Activated CD4-positive, alpha-beta T cell treated with anti-CD3 and anti-CD28 coated beads for 36 hours (primary cell): ENCODE measurements at regions not wholly inside any gene's neighbourhood (a gene's known extent, or its start where the extent isn't known, plus 50 kb on each side); places are given as distances from the start of the nearest gene placed in this dataset.

Experiments
- ATAC-seq: fragments of 200-7000 bp; cut with Tn5 transposase; one replicate; pipeline ENCODE4 v1.10.0; 2021; ENCODE audit warnings: mild to moderate bottlenecking, moderate library complexity
- CTCF ChIA-PET: fragments of 350-600 bp; sonication (Branson Sonifier 250); formaldehyde crosslinking; loops from one replicate; lab custom pipeline; 2021; ENCODE audit warnings: antibody characterized with exemption; lab: Charles Lee
- POLR2A ChIA-PET: fragments of 350-600 bp; sonication (Branson Sonifier 250); formaldehyde crosslinking; loops from one replicate; lab custom pipeline; 2021; ENCODE audit warnings: antibody characterized with exemption, inconsistent platforms; lab: Charles Lee
- DNase-seq: peaks from one replicate; pipeline ENCODE4 v3.0.0-alpha.2; 2020
- H3K27ac Mint-ChIP-seq: one replicate; pipeline ENCODE4 v1.8.0; 2021; ENCODE audit warnings: mixed read lengths
- H3K27me3 Mint-ChIP-seq: one replicate; pipeline ENCODE4 v1.8.0; 2021; ENCODE audit warnings: mixed read lengths
- H3K36me3 Mint-ChIP-seq: one replicate; pipeline ENCODE4 v1.8.0; 2021; ENCODE audit warnings: low read depth, mixed read lengths
- H3K4me1 Mint-ChIP-seq: one replicate; pipeline ENCODE4 v1.8.0; 2021; ENCODE audit warnings: mixed read lengths
- H3K4me3 Mint-ChIP-seq: one replicate; pipeline ENCODE4 v1.8.0; 2021; ENCODE audit warnings: mild to moderate bottlenecking, moderate library complexity, mixed read lengths
- H3K9me3 Mint-ChIP-seq: one replicate; pipeline ENCODE4 v1.8.0; 2021; ENCODE audit warnings: low read depth, mixed read lengths
- intact Hi-C, 2 experiments: fragments of 100-400 bp; cut with DNase I in 1 of 2; cut with micrococcal nuclease in 1 of 2; formaldehyde crosslinking; loops; one replicate each; pipeline versions ENCODE4 v1.14.2 to v1.15.1; 2022 to 2024; cut with DNase I, micrococcal nuclease

DNA sequence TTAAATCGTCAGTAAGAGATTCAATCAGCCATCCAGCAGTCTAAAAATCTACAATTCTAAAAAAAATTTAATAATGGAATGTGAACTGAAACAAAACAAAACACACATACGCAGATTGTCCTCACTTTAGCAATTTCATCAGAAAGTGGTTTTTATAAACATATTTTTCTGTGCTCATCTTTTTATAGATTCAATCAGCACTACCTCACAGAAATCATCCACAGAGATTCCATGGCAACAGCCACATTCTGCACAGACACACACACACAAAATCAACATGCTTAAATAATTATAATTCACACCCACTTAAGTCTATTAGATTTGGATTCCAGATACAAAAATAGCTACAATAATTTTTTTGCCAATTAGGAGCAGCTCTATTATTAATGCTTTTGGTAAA, 149.0 kb upstream of the KCNIP4 start:
- ATAC-seq = no peak
- intact Hi-C loops = no loop called here
- Mint-ChIP-seq H3K36me3 (no peaks in the 10 kb centered on the region), H3K27ac (no peak overlapping the region), H3K4me1 (no peaks in the 10 kb centered on the region), H3K9me3 (peaks cover 2% of the 10 kb centered on the region), H3K27me3 (no peaks in the 10 kb centered on the region), H3K4me3 (no peak overlapping the region)
- ChIA-PET CTCF (no interaction called here), POLR2A (no interaction called here)
- no peak for DNase-seq

DNA sequence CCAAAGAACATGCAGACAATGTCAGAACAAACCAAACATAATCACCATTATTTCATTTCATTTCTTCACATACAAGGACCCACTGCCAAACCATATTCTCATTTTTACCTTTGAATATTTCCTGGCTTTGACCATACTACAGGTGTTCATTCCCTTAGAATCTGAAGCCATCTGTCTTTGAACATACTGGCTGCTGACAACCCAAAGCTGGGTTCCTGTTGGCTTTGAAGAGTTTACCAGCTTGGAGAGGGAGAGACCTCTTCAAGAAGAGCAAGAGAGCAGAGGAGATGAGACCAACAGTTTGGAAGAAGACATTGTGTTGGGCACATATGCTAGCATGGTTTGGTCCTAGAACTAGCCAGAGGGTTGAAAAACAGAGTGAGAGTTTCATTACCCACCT, 145.6 kb upstream of the KCNIP4 start:
- Mint-ChIP-seq H3K4me1 (no peaks in the 10 kb centered on the region), H3K27me3 (no peaks in the 10 kb centered on the region), H3K27ac (no peak overlapping the region), H3K4me3 (no peak overlapping the region), H3K9me3 (peaks cover 2% of the 10 kb centered on the region), H3K36me3 (no peaks in the 10 kb centered on the region)
- DNase-seq (no peak), ATAC-seq (no peak)
- POLR2A ChIA-PET = no interaction called here
- CTCF ChIA-PET = no interaction called here
- intact Hi-C loops = no loop called here

DNA sequence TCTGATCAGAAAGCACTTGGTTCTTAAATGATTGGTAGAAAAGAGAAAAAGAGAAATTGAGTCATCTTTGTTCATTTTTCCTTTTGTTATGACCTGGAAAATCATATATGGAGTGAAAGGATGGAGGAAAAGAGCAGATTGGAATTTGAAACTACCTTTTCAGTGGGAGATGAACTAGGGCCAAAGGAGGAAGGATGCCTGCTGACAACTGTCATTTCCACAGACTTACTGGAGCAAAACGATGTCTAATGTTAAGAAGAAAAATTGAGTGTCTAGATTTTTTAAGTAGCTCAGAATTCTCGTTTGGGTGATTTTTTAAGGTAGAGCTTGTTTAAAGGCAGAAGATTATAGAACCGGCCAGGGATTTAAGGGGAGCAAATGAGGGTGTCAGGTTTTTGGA, 144.6 kb upstream of the KCNIP4 start:
- ATAC-seq = no peak
- Mint-ChIP-seq H3K36me3 (no peaks in the 10 kb centered on the region), H3K4me3 (no peak overlapping the region), H3K4me1 (no peaks in the 10 kb centered on the region), H3K27me3 (no peaks in the 10 kb centered on the region), H3K9me3 (no peaks in the 10 kb centered on the region), H3K27ac (no peak overlapping the region)
- CTCF ChIA-PET = no interaction called here
- POLR2A ChIA-PET = no interaction called here
- intact Hi-C loops = no loop called here
- no peak for DNase-seq

DNA sequence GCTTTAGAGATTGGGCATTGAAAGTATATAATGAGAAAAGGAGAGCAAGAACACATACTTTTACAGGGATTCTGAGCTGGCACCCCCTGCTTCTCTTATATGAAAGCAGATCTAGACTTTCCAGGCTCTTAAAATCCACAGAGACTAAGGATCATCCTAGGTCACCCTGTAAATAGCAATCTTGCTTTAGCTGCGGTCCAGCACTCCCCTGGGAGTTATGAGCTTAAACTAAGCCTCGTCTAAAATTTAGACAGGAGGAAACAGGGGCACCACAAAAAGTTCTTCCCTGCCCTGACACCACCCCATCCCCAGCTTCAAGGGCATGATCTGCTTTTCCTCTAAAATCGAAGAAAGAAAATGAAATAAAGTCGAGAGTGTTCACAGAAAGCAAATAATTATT, 143.3 kb upstream of the KCNIP4 start:
- Mint-ChIP-seq H3K4me1 (no peaks in the 10 kb centered on the region), H3K27ac (no peak overlapping the region), H3K36me3 (no peaks in the 10 kb centered on the region), H3K4me3 (no peak overlapping the region), H3K27me3 (no peaks in the 10 kb centered on the region), H3K9me3 (no peaks in the 10 kb centered on the region)
- DNase-seq = no peak
- no peak for ATAC-seq
- CTCF ChIA-PET = no interaction called here
- intact Hi-C loops = no loop called here
- POLR2A ChIA-PET = no interaction called here

DNA sequence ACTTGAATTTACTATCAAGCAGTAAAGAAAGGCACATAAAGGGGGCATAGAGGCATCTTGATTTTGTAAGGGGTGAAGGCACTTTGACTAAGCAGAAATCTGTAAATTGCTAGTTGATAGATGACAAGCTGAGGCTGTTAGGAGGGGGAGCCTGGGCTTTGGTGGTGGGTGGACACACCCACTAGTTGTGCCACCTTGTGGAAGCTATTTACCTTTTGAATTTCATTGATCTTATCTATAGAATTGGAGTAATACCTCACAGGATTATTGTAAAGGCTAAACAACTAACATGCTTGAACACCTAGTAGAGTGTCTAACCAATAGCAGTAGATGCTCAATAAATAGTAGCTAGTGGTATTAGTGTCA, 142.8 kb upstream of the KCNIP4 start:
- CTCF ChIA-PET = no interaction called here
- H3K36me3 Mint-ChIP-seq = no peaks in the 10 kb centered on the region
- ATAC-seq (no peak), DNase-seq (no peak)
- no peak overlapping the region for H3K4me3 Mint-ChIP-seq
- H3K9me3 Mint-ChIP-seq = peaks cover 3% of the 10 kb centered on the region
- H3K4me1 Mint-ChIP-seq = no peaks in the 10 kb centered on the region
- H3K27ac Mint-ChIP-seq = no peak overlapping the region
- H3K27me3 Mint-ChIP-seq = no peaks in the 10 kb centered on the region
- POLR2A ChIA-PET = no interaction called here
- intact Hi-C loops = no loop called here

DNA sequence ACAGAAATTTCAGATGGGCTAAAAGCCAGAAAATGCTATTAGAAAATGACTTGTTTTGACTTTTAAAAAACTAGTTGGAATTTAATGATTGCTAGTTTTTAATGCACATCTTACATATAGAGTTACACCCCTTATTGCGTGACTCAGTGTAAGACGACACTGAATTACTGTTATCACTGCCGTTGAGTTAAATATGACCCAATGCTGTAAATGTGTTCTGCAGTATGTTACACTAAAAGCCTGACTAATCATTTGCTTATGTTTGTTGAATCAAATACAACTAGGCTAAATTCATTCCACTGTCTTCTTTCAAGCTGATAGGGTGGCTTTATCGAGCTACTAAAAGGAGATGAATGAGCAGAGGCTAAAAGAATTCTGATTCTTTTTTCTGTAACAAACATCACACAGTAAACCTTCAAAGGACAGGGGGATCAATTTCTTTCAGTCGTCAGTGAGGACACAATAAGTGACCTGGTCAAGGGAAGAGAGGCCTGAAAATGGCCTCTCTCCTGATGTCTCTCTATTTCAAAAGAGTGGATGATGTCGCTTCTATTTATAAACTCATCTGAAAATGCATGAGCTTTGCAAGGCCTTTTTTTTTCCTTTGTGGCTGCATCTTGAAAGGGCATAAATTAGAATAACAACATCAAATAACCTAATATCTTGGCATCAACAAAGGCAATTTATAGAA, 142.2 kb upstream of the KCNIP4 start:
- DNase-seq (no peak), ATAC-seq (no peak)
- Mint-ChIP-seq H3K36me3 (no peaks in the 10 kb centered on the region), H3K27me3 (no peaks in the 10 kb centered on the region), H3K9me3 (peaks cover 4% of the 10 kb centered on the region), H3K4me1 (no peaks in the 10 kb centered on the region), H3K4me3 (no peak overlapping the region), H3K27ac (no peak overlapping the region)
- intact Hi-C loops = no loop called here
- ChIA-PET CTCF (no interaction called here), POLR2A (no interaction called here)

- intact Hi-C loops = no loop called here
- Mint-ChIP-seq H3K36me3 (no peaks in the 10 kb centered on the region), H3K4me3 (no peak overlapping the region), H3K4me1 (no peaks in the 10 kb centered on the region), H3K9me3 (peaks cover 27% of the 10 kb centered on the region), H3K27me3 (no peaks in the 10 kb centered on the region), H3K27ac (no peak overlapping the region)
- DNase-seq (no peak), ATAC-seq (no peak)
- ChIA-PET CTCF (no interaction called here), POLR2A (no interaction called here)
Observed at GRCh38 chr4:22077571-22077970, 129.0 kb upstream of the KCNIP4 start.

DNA sequence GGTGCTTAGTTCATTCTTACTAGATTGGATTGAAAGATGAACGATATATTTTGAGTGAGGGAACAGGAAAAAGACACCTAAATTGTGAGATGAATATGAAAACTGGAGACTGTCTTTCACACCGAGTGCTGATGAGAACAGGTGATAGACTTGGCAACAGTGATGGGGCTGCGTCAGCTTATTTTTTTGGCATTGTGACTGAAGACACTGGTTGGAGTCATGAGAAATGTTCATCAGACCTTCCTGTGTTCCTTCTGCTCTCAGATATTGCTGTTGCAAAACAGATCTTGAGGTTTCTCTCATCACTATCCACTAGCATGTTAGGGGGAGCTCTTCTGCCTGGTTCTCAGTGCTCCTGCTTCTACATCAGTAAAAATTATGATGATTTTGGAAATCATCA, 124.2 kb upstream of the KCNIP4 start:
- intact Hi-C loops = no loop called here
- Mint-ChIP-seq H3K27me3 (no peaks in the 10 kb centered on the region), H3K4me3 (no peak overlapping the region), H3K27ac (no peak overlapping the region), H3K36me3 (no peaks in the 10 kb centered on the region), H3K9me3 (peaks cover 29% of the 10 kb centered on the region), H3K4me1 (peaks cover 3% of the 10 kb centered on the region)
- ATAC-seq (no peak), DNase-seq (no peak)
- POLR2A ChIA-PET = no interaction called here
- CTCF ChIA-PET = no interaction called here

GRCh38 chr4:22072240-22072639, 123.7 kb upstream of the KCNIP4 start:
- no peak overlapping the region for H3K27ac Mint-ChIP-seq
- H3K27me3 Mint-ChIP-seq = no peaks in the 10 kb centered on the region
- H3K36me3 Mint-ChIP-seq = no peaks in the 10 kb centered on the region
- POLR2A ChIA-PET = no interaction called here
- intact Hi-C loops = no loop called here
- DNase-seq (no peak), ATAC-seq (peak; percentile 23)
- CTCF ChIA-PET = no interaction called here
- H3K4me1 Mint-ChIP-seq = peaks cover 3% of the 10 kb centered on the region
- H3K4me3 Mint-ChIP-seq = no peak overlapping the region
- peaks cover 29% of the 10 kb centered on the region for H3K9me3 Mint-ChIP-seq

DNA sequence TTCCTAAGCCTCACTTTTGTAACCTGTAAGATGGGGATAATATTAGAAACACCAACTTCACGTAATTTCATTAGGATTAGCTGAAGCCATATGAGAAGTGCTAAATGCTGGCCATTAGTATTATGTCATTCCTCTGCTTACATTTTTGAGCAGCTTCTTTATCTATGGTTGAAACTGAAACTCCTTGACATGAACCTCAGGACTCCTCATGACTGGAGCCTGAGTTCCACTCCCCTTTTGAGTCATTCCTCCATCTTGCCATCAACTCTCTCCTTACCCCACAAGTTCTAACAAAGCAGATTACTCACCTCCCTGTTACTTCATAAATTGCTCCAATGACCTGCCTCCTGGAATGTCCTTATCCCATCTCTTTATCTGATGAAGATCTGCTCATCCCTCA, 123.2 kb upstream of the KCNIP4 start:
- no peak overlapping the region for H3K4me3 Mint-ChIP-seq
- peaks cover 29% of the 10 kb centered on the region for H3K9me3 Mint-ChIP-seq
- DNase-seq = no peak
- POLR2A ChIA-PET = no interaction called here
- H3K27ac Mint-ChIP-seq = no peak overlapping the region
- intact Hi-C loops = no loop called here
- CTCF ChIA-PET = no interaction called here
- ATAC-seq = peak; percentile 49
- peaks cover 3% of the 10 kb centered on the region for H3K4me1 Mint-ChIP-seq
- H3K36me3 Mint-ChIP-seq = no peaks in the 10 kb centered on the region
- no peaks in the 10 kb centered on the region for H3K27me3 Mint-ChIP-seq

DNA sequence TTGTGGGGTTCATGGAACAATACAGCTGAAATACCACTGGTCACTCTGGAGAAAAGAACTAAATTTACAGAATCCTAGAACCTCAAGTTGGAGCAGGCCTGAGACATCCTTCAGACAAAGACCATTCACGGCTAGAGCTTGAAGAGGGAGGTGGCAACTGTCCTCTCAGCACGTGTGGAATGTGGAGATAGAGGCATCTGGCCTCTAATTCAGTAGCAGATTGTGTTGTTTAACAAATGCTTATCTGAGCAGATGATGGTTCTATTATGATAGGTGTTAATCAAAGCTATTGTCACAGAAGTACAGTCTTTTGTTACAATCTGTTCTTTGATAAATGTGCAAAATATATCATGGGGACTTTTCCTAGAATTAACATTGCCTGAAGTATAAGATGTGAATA, 121.7 kb upstream of the KCNIP4 start:
- DNase-seq (no peak), ATAC-seq (no peak)
- Mint-ChIP-seq H3K4me3 (no peak overlapping the region), H3K36me3 (no peaks in the 10 kb centered on the region), H3K9me3 (peaks cover 22% of the 10 kb centered on the region), H3K27me3 (no peaks in the 10 kb centered on the region), H3K27ac (no peak overlapping the region), H3K4me1 (peaks cover 3% of the 10 kb centered on the region)
- POLR2A ChIA-PET = no interaction called here
- CTCF ChIA-PET = no interaction called here
- intact Hi-C loops = no loop called here

DNA sequence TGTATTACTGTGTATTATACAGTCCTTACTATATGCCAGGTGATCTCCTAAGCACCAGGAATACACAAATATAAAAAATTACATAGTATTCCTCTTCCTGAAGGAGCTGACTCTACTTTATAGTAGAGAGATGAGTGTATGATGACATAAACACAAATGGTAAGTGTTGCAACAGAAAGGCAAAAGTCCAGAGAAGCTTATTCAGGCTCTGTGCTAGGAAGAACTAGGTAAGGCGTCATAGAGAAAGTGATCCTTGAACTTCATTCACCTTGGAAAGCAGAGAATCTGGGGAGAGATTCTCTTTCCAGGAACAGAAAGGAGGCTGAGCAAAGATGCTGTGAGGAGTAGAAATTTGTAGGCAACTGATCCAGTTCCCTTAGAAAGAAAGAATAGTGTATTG, 115.0 kb upstream of the KCNIP4 start:
- Mint-ChIP-seq H3K4me3 (no peak overlapping the region), H3K9me3 (peaks cover 5% of the 10 kb centered on the region), H3K27me3 (no peaks in the 10 kb centered on the region), H3K4me1 (no peaks in the 10 kb centered on the region), H3K36me3 (no peaks in the 10 kb centered on the region), H3K27ac (no peak overlapping the region)
- POLR2A ChIA-PET = no interaction called here
- CTCF ChIA-PET = no interaction called here
- no peak for DNase-seq
- no peak for ATAC-seq
- intact Hi-C loops = no loop called here

- no peaks in the 10 kb centered on the region for H3K4me1 Mint-ChIP-seq
- H3K27ac Mint-ChIP-seq = no peak overlapping the region
- DNase-seq (no peak), ATAC-seq (no peak)
- no peaks in the 10 kb centered on the region for H3K36me3 Mint-ChIP-seq
- H3K4me3 Mint-ChIP-seq = no peak overlapping the region
- ChIA-PET CTCF (no interaction called here), POLR2A (no interaction called here)
- intact Hi-C loops = no loop called here
- no peaks in the 10 kb centered on the region for H3K27me3 Mint-ChIP-seq
- peaks cover 7% of the 10 kb centered on the region for H3K9me3 Mint-ChIP-seq
Observed at GRCh38 chr4:22062676-22063075, 114.1 kb upstream of the KCNIP4 start.
